A549 (cell line): ENCODE measurements at regions not wholly inside any gene's neighbourhood (a gene's known extent, or its start where the extent isn't known, plus 50 kb on each side); places are given as distances from the start of the nearest gene placed in this dataset.

Source experiments
- ATAC-seq, 2 experiments: fragments of 200-7000 bp in 1 of 2; fragments of >200 bp in 1 of 2; cut with Nextera tagmentation in 1 of 2; cut with Tn5 transposase in 1 of 2; 3 replicates each; pipeline versions ENCODE4 v1.8.0 to v1.9.1; 2018 to 2020; ENCODE audit warnings: mild to moderate bottlenecking in 1 of 2, moderate library complexity in 1 of 2
- CTCF ChIA-PET: fragments of 300-600 bp; sonication (Branson Sonifier 250); formaldehyde crosslinking; extraction: SDS; loops from one replicate; lab custom pipeline; 2021; ENCODE audit warnings: antibody characterized with exemption, inconsistent platforms; lab: Yijun Ruan, JAX
- POLR2A ChIA-PET: fragments of 350-600 bp; formaldehyde crosslinking; extraction: SDS; loops from one replicate; lab custom pipeline; 2021; ENCODE audit warnings: antibody characterized with exemption, inconsistent platforms; lab: Yijun Ruan, JAX
- DNase-seq, 2 experiments: peaks; one replicate each; pipeline versions ENCODE4 v3.0.0 to v3.0.0-alpha.2; 2011 to 2016; ENCODE audit warnings: low read depth in 1 of 2, low spot score in 1 of 2
- FAIRE-seq: peaks from 2 replicates; lab custom pipeline; 2011; peaks lifted over from hg19 to GRCh38; lab: Jason Lieb, UNC
- H3K27ac ChIP-seq, 2 experiments: fragments of >200 bp; sonication (Bioruptor Twin); formaldehyde crosslinking; 3 replicates each; pipeline ENCODE4 v1.5.1; 2016 to 2017
- H3K4me1 ChIP-seq: fragments of >200 bp; sonication (Bioruptor Twin); formaldehyde crosslinking; 3 replicates; pipeline ENCODE4 v1.6.1; 2016
- H3K4me2 ChIP-seq: fragments of >200 bp; sonication (Bioruptor Twin); formaldehyde crosslinking; 3 replicates; pipeline ENCODE4 v1.6.1; 2016
- H3K4me3 ChIP-seq: fragments of >200 bp; sonication (Bioruptor Twin); formaldehyde crosslinking; 3 replicates; pipeline ENCODE4 v1.5.1; 2016
- H3K9me3 ChIP-seq: fragments of >200 bp; sonication (Bioruptor Twin); formaldehyde crosslinking; 3 replicates; pipeline ENCODE4 v1.6.1; 2016
- ATOH8 ChIP-seq: fragments of 250-450 bp; sonication (Bioruptor Pico); IDR thresholded peaks from 2 replicates; pipeline ENCODE4 v1.5.0; 2020; ENCODE audit warnings: low read depth, mild to moderate bottlenecking, moderate library complexity
- CBX2 ChIP-seq: fragments of 200-600 bp; sonication (generic); IDR thresholded peaks from 2 replicates; pipeline ENCODE4 v1.6.1; 2016; ENCODE audit warnings: low read depth, mild to moderate bottlenecking, borderline replicate concordance
- CBX8 ChIP-seq: fragments of 200-600 bp; sonication (generic); IDR thresholded peaks from 2 replicates; pipeline ENCODE4 v1.6.1; 2016
- CEBPB ChIP-seq, 2 experiments: fragments of >200 bp in 1 of 2; sonication (Bioruptor Twin) in 1 of 2; formaldehyde crosslinking in 1 of 2; IDR thresholded peaks; 2 replicates each; pipeline ENCODE4 v1.6.1; 2012 to 2016
- EHF ChIP-seq: fragments of 250-450 bp; sonication (Bioruptor Pico); IDR thresholded peaks from 2 replicates; pipeline ENCODE4 v1.5.0; 2020; ENCODE audit warnings: mild to moderate bottlenecking
- EHMT2 ChIP-seq: fragments of 200-600 bp; sonication (generic); IDR thresholded peaks from 2 replicates; pipeline ENCODE4 v1.6.1; 2016; ENCODE audit warnings: antibody characterized with exemption, low read depth, mild to moderate bottlenecking, moderate library complexity
- FOSB ChIP-seq: fragments of 250-450 bp; sonication (Bioruptor Pico); IDR thresholded peaks from 2 replicates; pipeline ENCODE4 v1.5.0; 2020; ENCODE audit warnings: mild to moderate bottlenecking, moderate library complexity
- HES2 ChIP-seq: fragments of >200 bp; sonication (Bioruptor Twin); formaldehyde crosslinking; IDR thresholded peaks from 2 replicates; pipeline ENCODE4 v1.6.1; 2016
- HEYL ChIP-seq: fragments of 250-450 bp; sonication (Bioruptor Pico); IDR thresholded peaks from 2 replicates; pipeline ENCODE4 v1.8.0; 2021; ENCODE audit warnings: mild to moderate bottlenecking, moderate library complexity
- HOXA7 ChIP-seq: fragments of 250-450 bp; sonication (Bioruptor Pico); IDR thresholded peaks from 2 replicates; pipeline ENCODE4 v1.5.0; 2020; ENCODE audit warnings: mild to moderate bottlenecking, moderate library complexity
- HOXB13 ChIP-seq: fragments of 250-450 bp; sonication (Bioruptor Pico); IDR thresholded peaks from 2 replicates; pipeline ENCODE4 v1.5.0; 2020; ENCODE audit warnings: low read depth, mild to moderate bottlenecking, moderate library complexity
- HOXB5 ChIP-seq: fragments of 250-450 bp; sonication (Bioruptor Pico); IDR thresholded peaks from 2 replicates; pipeline ENCODE4 v1.5.0; 2020; ENCODE audit warnings: mild to moderate bottlenecking, moderate library complexity
- JUN ChIP-seq, 2 experiments: fragments of >200 bp; sonication (Bioruptor Twin); formaldehyde crosslinking; IDR thresholded peaks; 2 replicates in 1 of 2; 3 replicates in 1 of 2; pipeline ENCODE4 v1.6.1; 2016 to 2017
- KDM5A ChIP-seq: fragments of 200-600 bp; sonication (generic); IDR thresholded peaks from 2 replicates; pipeline ENCODE4 v1.6.1; 2016; ENCODE audit warnings: antibody characterized with exemption, mild to moderate bottlenecking
- MAFK ChIP-seq: fragments of 450-650 bp; IDR thresholded peaks from 2 replicates; pipeline ENCODE4 v1.6.1; 2014; ENCODE audit not compliant: partially characterized antibody
- MAZ ChIP-seq: fragments of 150-350 bp; IDR thresholded peaks from 2 replicates; pipeline ENCODE4 v1.6.1; 2014; ENCODE audit warnings: antibody characterized with exemption, low read depth, low read length, borderline replicate concordance
- MYC ChIP-seq: IDR thresholded peaks from 2 replicates; pipeline ENCODE4 v1.6.1; 2012; ENCODE audit warnings: mild to moderate bottlenecking, inconsistent platforms, low read length, improper control_type of control experiment, borderline replicate concordance
- NFE2L2 ChIP-seq: fragments of 150-350 bp; conservative IDR thresholded peaks from 2 replicates; pipeline ENCODE4 v1.6.1; 2014; ENCODE audit warnings: low read length
- RAD21 ChIP-seq, 2 experiments: fragments of >200 bp in 1 of 2; sonication (Bioruptor Twin) in 1 of 2; formaldehyde crosslinking in 1 of 2; IDR thresholded peaks in 1 of 2; conservative IDR thresholded peaks in 1 of 2; 2 replicates in 1 of 2; 3 replicates in 1 of 2; pipeline ENCODE4 v1.6.1; 2012 to 2018; ENCODE audit warnings: inconsistent platforms in 1 of 2
- RCOR1 ChIP-seq: fragments of 150-350 bp; IDR thresholded peaks from 2 replicates; pipeline ENCODE4 v1.6.1; 2014; ENCODE audit warnings: antibody characterized with exemption, low read length, low read depth
- WGBS: methylation state at CpG from one replicate; pipeline ENCODE4 v1.1.6; 2017; ENCODE audit errors: missing lambda C conversion rate; 5-methylcytosine and 5-hydroxymethylcytosine counted together
- TF ChIP-seq, protein P1 (sequence below): IDR thresholded peaks from 2 replicates; pipeline ENCODE4 v1.6.1; 2012
- TF ChIP-seq, protein P2 (sequence below): IDR thresholded peaks from 2 replicates; pipeline ENCODE4 v1.6.1; 2012

DNA sequence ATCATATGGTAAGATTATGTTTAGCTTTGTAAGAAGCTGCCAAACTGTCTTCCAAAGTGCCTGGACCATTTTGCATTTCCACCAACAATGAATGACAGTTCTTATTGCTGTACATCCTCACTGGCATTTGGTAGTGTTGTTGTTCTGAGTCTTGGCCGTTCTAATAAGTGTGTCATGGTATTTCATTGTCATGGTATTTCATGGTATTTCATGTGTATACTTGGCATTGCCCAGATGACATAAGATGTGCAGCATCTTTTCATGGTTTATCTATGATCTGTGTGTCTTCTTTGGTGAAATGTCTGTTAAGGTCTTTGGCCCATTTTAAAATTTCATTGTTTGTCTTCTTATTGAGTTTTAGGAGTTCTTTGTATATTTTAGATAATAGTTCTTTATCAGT lies 224.4 kb downstream of the BCAS1 start (continued):
- TF ChIP-seq HEYL (CRISPR knock-in tag) (no peak), HOXB5 (CRISPR knock-in tag) (no peak)
- TF ChIP-seq, all 56 proteins: peak for 0

DNA sequence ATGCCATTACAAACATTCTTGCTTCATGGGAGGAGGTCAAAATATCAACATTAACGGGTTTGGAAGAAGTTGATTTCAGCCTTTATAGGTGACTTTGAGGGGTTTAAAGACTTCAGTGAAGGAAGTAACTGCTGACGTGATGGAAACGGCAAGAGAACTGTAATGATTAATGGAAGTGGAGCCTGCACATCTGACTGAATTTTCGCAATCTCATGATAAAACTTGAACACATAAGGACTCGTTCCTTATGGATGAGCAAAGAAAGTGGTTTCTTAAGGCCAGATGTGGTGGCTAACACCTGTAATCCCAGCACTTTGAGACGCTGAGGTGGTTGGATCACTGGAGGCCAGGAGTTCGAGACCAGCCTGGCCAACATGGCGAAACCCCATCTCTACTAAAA lies 226.1 kb downstream of the BCAS1 start:
- ATAC-seq: no peak
- ChIA-PET CTCF (interaction anchor here (1.9 to 2.1 kb wide), 2 partner anchors 8 to 16 kb away, joined by 5 to 8 read pairs; no protein-coding TSS in a partner anchor), POLR2A (no interaction called here)
- no peak overlapping the region; the same call in 2 of the 3 replicates for H3K4me2 ChIP-seq
- WGBS: 86% methylated on average over 8 of the region's 8 CpGs
- peaks cover 26% of the 10 kb centered on the region for H3K4me1 ChIP-seq
- no peak for FAIRE-seq
- H3K9me3 ChIP-seq: no peaks in the 10 kb centered on the region
- TF ChIP-seq EHMT2 (no peak), CBX8 (no peak), MAFK (peak; percentile 74), CEBPB (IDR thresholded peaks at IDR 0.05) (peak in 1 of 2 experiments; percentile 43; a peak in 1 of 4 replicates), HES2 (no peak)
- no peak overlapping the region for H3K4me3 ChIP-seq
- no peak for DNase-seq
- peak overlapping the region; percentile 61 to 72 for H3K27ac ChIP-seq

DNA sequence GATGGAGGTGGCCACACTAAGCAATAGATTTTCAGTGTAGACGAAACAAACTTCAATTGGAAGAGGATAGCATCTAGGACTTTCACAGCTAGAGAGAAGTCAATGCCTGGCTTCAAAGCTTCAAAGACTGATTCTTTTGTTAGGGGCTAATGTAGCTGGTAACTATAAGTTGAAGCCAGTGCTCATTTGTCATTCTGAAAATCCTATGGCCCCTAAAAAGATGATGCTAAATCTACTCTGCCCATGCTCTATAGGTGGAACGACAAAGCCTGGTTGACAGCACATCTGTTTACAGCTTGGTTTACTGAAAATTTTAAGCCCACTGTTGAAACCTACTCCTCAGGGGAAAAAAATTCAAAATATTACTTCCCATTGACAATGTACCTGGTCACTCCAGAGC lies 226.7 kb downstream of the BCAS1 start:
- H3K4me3 ChIP-seq: no peak overlapping the region
- H3K4me2 ChIP-seq: no peak overlapping the region
- ATAC-seq: no peak
- POLR2A ChIA-PET: no interaction called here
- DNase-seq: no peak
- FAIRE-seq: no peak
- H3K9me3 ChIP-seq: no peaks in the 10 kb centered on the region
- 97% methylated on average over 2 of the region's 2 CpGs for WGBS
- CTCF ChIA-PET: interaction anchor here (0.7 to 2.1 kb wide), 7 partner anchors 9 to 72 kb away, joined by 3 to 8 read pairs (median 3); no protein-coding TSS in a partner anchor
- TF ChIP-seq KDM5A (no peak), EHF (CRISPR knock-in tag) (no peak), CBX2 (no peak), HOXA7 (CRISPR knock-in tag) (no peak), ATOH8 (CRISPR knock-in tag) (no peak), NFE2L2 (no peak)
- TF ChIP-seq, protein P1, sequence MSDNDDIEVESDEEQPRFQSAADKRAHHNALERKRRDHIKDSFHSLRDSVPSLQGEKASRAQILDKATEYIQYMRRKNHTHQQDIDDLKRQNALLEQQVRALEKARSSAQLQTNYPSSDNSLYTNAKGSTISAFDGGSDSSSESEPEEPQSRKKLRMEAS: no peak
- H3K4me1 ChIP-seq: peaks cover 26% of the 10 kb centered on the region
- peak overlapping the region in 1 of 2 experiments; percentile 72; a peak in 2 of 6 replicates for H3K27ac ChIP-seq

DNA sequence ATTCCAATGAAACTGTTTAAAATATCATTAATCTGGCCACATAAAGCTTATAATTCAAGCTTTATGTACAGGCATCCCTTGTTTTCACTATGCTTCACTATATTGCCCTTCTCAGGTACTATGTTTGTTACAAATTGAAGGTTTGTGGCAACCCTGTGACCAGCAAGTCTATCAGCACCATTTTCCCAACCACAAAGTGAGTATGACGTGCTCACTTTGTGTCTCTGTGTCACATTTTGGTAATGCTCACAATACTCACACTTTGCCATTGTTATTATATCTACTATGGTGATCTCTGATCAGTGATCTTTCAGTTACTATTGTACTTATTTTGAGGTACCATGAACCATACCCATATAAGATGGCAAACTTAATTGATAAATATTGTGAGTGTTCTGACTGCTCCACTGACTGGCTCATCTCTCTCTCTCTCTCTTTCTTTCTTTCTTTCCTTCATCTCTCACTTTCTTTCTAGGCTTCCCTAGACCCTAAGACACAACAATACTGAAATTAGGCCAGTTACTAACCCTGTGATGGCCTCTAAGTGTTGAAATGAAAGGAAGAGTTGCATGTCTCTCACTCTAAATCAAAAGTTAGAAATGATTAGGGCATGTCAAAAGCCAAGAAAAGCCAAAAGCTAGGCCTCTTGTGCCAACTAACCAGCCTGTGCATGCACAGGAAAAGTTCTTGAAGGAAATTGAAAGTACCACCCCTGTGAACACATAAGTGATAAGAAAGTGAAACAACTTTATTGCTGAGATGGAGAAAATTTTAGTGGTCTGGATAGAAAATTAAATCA lies 227.9 kb downstream of the BCAS1 start:
- Histone ChIP-seq H3K4me2 (no peak overlapping the region), H3K4me1 (peaks cover 26% of the 10 kb centered on the region), H3K27ac (peak overlapping the region in 1 of 2 experiments; percentile 60; a peak in 2 of 6 replicates), H3K4me3 (no peak overlapping the region), H3K9me3 (no peaks in the 10 kb centered on the region)
- TF ChIP-seq HOXB5 (CRISPR knock-in tag) (no peak), MYC (no peak)
- CTCF ChIA-PET: interaction anchor here (0.6 to 2.1 kb wide), 7 partner anchors 10 to 73 kb away, joined by 3 to 8 read pairs (median 4); no protein-coding TSS in a partner anchor
- no peak for DNase-seq
- 95% methylated on average over 1 of the region's 1 CpG for WGBS
- POLR2A ChIA-PET: no interaction called here
- no peak for ATAC-seq
- no peak for FAIRE-seq

DNA sequence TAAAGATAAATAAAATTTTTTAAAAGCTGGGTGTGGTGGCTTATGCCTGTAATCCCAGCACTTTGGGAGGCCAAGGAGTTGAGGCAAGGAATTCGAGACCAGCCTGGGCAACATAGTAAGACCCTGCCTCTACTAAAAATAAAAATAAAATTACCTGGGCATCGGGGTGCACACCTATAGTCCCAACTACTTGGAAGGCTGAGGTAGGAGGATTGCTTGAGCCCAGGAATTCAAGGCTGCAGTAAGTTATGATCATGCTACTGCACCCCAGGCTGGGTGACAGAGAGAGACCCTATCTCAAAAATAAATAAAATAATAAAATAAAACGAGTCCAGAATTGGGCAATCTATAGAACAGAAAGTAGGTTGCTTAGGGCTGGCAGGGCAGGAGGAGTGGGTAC lies 228.7 kb downstream of the BCAS1 start:
- FAIRE-seq: no peak
- ChIA-PET CTCF (interaction anchor here (1.1 kb wide), 1 partner anchor 17 kb away, joined by 3 read pairs; no protein-coding TSS in a partner anchor), POLR2A (no interaction called here)
- no peak overlapping the region for H3K27ac ChIP-seq
- WGBS: 65% methylated on average over 2 of the region's 3 CpGs
- H3K4me2 ChIP-seq: no peak overlapping the region
- peaks cover 26% of the 10 kb centered on the region for H3K4me1 ChIP-seq
- H3K4me3 ChIP-seq: no peak overlapping the region
- no peak for ATAC-seq
- no peak for DNase-seq
- TF ChIP-seq JUN (IDR thresholded peaks at IDR 0.05) (no peak), RAD21 (conservative IDR thresholded peaks at IDR 0.05 in 1 of 2, IDR thresholded peaks at IDR 0.05 in 1 of 2) (no peak), MAZ (no peak), HOXB13 (CRISPR knock-in tag) (no peak), FOSB (CRISPR knock-in tag) (no peak), RCOR1 (no peak)
- TF ChIP-seq, protein P2, sequence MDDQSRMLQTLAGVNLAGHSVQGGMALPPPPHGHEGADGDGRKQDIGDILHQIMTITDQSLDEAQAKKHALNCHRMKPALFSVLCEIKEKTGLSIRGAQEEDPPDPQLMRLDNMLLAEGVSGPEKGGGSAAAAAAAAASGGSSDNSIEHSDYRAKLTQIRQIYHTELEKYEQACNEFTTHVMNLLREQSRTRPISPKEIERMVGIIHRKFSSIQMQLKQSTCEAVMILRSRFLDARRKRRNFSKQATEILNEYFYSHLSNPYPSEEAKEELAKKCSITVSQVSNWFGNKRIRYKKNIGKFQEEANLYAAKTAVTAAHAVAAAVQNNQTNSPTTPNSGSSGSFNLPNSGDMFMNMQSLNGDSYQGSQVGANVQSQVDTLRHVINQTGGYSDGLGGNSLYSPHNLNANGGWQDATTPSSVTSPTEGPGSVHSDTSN: no peak
- TF ChIP-seq, all 56 proteins: peak for 0
- no peaks in the 10 kb centered on the region for H3K9me3 ChIP-seq
